Astrocyte (in vitro differentiated cells and primary cell): ENCODE measurements at regions not wholly inside any gene's neighbourhood (a gene's known extent, or its start where the extent isn't known, plus 50 kb on each side); places are given as distances from the start of the nearest gene placed in this dataset.

ENCODE experiments used
- DNase-seq: peaks from one replicate; pipeline ENCODE4 v3.0.0-alpha.2; 2010; ENCODE audit warnings: low read depth
- FAIRE-seq: peaks from 2 replicates; lab custom pipeline; 2011; peaks lifted over from hg19 to GRCh38; lab: Jason Lieb, UNC
- H2AFZ ChIP-seq: 2 replicates; pipeline ENCODE4 v1.6.0; 2012; ENCODE audit warnings: low read depth, low read length, inconsistent platforms
- H3K27ac ChIP-seq: 2 replicates; pipeline ENCODE4 v1.5.1; 2011; ENCODE audit warnings: low read depth, low read length, inconsistent platforms
- H3K27me3 ChIP-seq: 2 replicates; pipeline ENCODE4 v1.6.0; 2011; ENCODE audit warnings: low read length, inconsistent platforms; ENCODE audit not compliant: insufficient read depth
- H3K36me3 ChIP-seq: 2 replicates; pipeline ENCODE4 v1.5.1; 2011; ENCODE audit warnings: low read length, inconsistent platforms; ENCODE audit not compliant: insufficient read depth
- H3K4me1 ChIP-seq: 2 replicates; pipeline ENCODE4 v1.5.1; 2011; ENCODE audit warnings: low read length, inconsistent platforms; ENCODE audit not compliant: insufficient read depth
- H3K4me2 ChIP-seq: 2 replicates; pipeline ENCODE4 v1.6.0; 2012; ENCODE audit warnings: low read length, inconsistent platforms
- H3K4me3 ChIP-seq: 2 replicates; pipeline ENCODE4 v1.5.1; 2011; ENCODE audit warnings: low read depth, mild to moderate bottlenecking, low read length, inconsistent platforms; ENCODE audit not compliant: insufficient read depth
- H3K79me2 ChIP-seq: 2 replicates; pipeline ENCODE4 v1.6.0; 2012; ENCODE audit warnings: mild to moderate bottlenecking, low read length, inconsistent platforms; ENCODE audit not compliant: insufficient read depth
- H3K9ac ChIP-seq: 2 replicates; pipeline ENCODE4 v1.6.0; 2012; ENCODE audit warnings: mild to moderate bottlenecking, low read length, inconsistent platforms
- H3K9me3 ChIP-seq: 2 replicates; pipeline ENCODE4 v1.5.1; 2012; ENCODE audit warnings: low read depth, mild to moderate bottlenecking, low read length, inconsistent platforms; ENCODE audit not compliant: insufficient read depth
- H4K20me1 ChIP-seq: 2 replicates; pipeline ENCODE4 v1.6.0; 2012; ENCODE audit warnings: low read length, inconsistent platforms; ENCODE audit not compliant: insufficient read depth
- H3K27ac Mint-ChIP-seq: one replicate; pipeline ENCODE4 v1.8.0; 2021; ENCODE audit warnings: mild to moderate bottlenecking, mixed read lengths; ENCODE audit not compliant: unreplicated experiment
- H3K27me3 Mint-ChIP-seq: one replicate; pipeline ENCODE4 v1.8.0; 2021; ENCODE audit warnings: low read depth, mixed read lengths; ENCODE audit not compliant: unreplicated experiment
- H3K36me3 Mint-ChIP-seq: one replicate; pipeline ENCODE4 v1.8.0; 2021; ENCODE audit warnings: low read depth, mixed read lengths; ENCODE audit not compliant: unreplicated experiment
- H3K4me1 Mint-ChIP-seq: one replicate; pipeline ENCODE4 v1.8.0; 2021; ENCODE audit warnings: low read depth, mixed read lengths; ENCODE audit not compliant: unreplicated experiment
- H3K4me3 Mint-ChIP-seq: one replicate; pipeline ENCODE4 v1.8.0; 2021; ENCODE audit warnings: mild to moderate bottlenecking, moderate library complexity, mixed read lengths; ENCODE audit not compliant: unreplicated experiment
- H3K9me3 Mint-ChIP-seq: one replicate; pipeline ENCODE4 v1.8.0; 2021; ENCODE audit warnings: mild to moderate bottlenecking, mixed read lengths; ENCODE audit not compliant: unreplicated experiment
- EZH2 ChIP-seq: IDR thresholded peaks from 2 replicates; pipeline ENCODE4 v1.6.1; 2012; ENCODE audit warnings: mild to moderate bottlenecking, low read length, inconsistent platforms; ENCODE audit not compliant: insufficient read depth
- TF ChIP-seq, protein P1 (sequence below): IDR thresholded peaks from 2 replicates; pipeline ENCODE4 v1.5.1; 2011; ENCODE audit warnings: low read depth, mild to moderate bottlenecking, inconsistent platforms, low read length, moderate library complexity; ENCODE audit not compliant: insufficient read depth

DNA sequence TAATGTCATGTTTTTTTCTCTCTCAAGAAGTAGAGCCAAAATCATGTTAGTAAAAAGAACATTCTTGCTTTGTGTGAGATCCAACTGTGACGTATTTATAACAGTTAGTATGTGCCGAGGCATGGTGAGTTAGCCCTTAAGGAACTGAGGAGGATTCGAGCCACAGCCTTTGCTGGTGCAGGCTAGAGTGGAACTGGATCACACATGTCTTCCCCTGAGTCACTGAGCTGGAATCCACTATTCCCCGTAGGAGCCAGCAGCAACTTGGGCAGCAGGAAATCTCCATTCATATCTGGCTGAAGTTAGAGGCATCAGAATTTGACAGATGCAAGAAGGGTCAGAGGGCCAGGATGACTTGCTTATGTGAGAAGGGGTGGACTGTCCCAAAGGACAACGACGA, 144.6 kb upstream of the KIT start:
- H3K4me3 Mint-ChIP-seq = no peak overlapping the region

DNA sequence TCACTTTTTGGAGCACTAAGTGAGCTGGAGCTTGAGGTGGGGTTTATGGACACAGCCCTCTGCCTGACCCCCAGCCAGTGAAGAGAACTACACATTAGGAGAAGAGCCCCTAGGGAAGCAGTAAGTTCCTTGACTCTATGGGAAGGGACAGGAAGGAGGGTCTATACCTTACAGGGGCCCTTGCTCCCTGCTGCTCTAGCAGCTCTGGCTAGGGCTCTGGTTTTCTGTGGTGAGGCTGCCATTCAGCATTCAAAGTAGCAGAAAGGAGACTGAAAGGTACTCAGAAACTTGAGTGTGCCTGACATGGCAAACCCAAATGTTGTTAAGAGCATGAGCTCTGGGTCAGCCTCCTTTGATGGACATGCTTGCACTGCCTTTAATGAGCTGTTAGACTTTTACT, 144.0 kb upstream of the KIT start:
- H3K79me2 ChIP-seq = no peaks in the 10 kb centered on the region
- H4K20me1 ChIP-seq = no peaks in the 10 kb centered on the region
- H3K36me3 ChIP-seq = no peaks in the 10 kb centered on the region
- no peaks in the 10 kb centered on the region for H3K36me3 Mint-ChIP-seq
- H3K9ac ChIP-seq = no peak overlapping the region
- H3K4me1 Mint-ChIP-seq = peaks cover 16% of the 10 kb centered on the region
- H3K4me3 Mint-ChIP-seq = no peak overlapping the region
- no peak overlapping the region for H3K27ac ChIP-seq
- H3K9me3 Mint-ChIP-seq = peaks cover 3% of the 10 kb centered on the region
- H3K4me1 ChIP-seq = no peaks in the 10 kb centered on the region
- no peak overlapping the region for H3K4me3 ChIP-seq
- H3K9me3 ChIP-seq = no peaks in the 10 kb centered on the region
- H3K27me3 Mint-ChIP-seq = no peaks in the 10 kb centered on the region
- no peak for DNase-seq
- FAIRE-seq = no peak
- no peaks in the 10 kb centered on the region for H3K27me3 ChIP-seq
- peak overlapping the region; percentile 85 for H3K27ac Mint-ChIP-seq
- no peak overlapping the region for H2AFZ ChIP-seq
- peak overlapping the region; percentile 0 for H3K4me2 ChIP-seq
- TF ChIP-seq EZH2 = no peak
- TF ChIP-seq, protein P1, sequence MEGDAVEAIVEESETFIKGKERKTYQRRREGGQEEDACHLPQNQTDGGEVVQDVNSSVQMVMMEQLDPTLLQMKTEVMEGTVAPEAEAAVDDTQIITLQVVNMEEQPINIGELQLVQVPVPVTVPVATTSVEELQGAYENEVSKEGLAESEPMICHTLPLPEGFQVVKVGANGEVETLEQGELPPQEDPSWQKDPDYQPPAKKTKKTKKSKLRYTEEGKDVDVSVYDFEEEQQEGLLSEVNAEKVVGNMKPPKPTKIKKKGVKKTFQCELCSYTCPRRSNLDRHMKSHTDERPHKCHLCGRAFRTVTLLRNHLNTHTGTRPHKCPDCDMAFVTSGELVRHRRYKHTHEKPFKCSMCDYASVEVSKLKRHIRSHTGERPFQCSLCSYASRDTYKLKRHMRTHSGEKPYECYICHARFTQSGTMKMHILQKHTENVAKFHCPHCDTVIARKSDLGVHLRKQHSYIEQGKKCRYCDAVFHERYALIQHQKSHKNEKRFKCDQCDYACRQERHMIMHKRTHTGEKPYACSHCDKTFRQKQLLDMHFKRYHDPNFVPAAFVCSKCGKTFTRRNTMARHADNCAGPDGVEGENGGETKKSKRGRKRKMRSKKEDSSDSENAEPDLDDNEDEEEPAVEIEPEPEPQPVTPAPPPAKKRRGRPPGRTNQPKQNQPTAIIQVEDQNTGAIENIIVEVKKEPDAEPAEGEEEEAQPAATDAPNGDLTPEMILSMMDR = no peak

More for the DNA sequence above, 144.6 kb upstream of the KIT start:
- H3K4me2 ChIP-seq = peak overlapping the region; percentile 0
- no peaks in the 10 kb centered on the region for H3K27me3 ChIP-seq
- DNase-seq (peak; percentile 79), FAIRE-seq (peak; percentile 90)
- no peaks in the 10 kb centered on the region for H4K20me1 ChIP-seq
- H3K27ac ChIP-seq = peak overlapping the region; percentile 7
- peaks cover 16% of the 10 kb centered on the region for H3K4me1 Mint-ChIP-seq
- no peak overlapping the region for H3K9ac ChIP-seq
- H3K9me3 Mint-ChIP-seq = peaks cover 3% of the 10 kb centered on the region
- no peak for TF ChIP-seq EZH2
- TF ChIP-seq, protein P1 = no peak
- H3K79me2 ChIP-seq = no peaks in the 10 kb centered on the region
- no peaks in the 10 kb centered on the region for H3K36me3 ChIP-seq
- no peak overlapping the region for H3K4me3 ChIP-seq
- H3K36me3 Mint-ChIP-seq = no peaks in the 10 kb centered on the region
- no peaks in the 10 kb centered on the region for H3K9me3 ChIP-seq
- H3K27me3 Mint-ChIP-seq = no peaks in the 10 kb centered on the region
- peak overlapping the region; percentile 85 for H3K27ac Mint-ChIP-seq
- no peak overlapping the region for H2AFZ ChIP-seq
- H3K4me1 ChIP-seq = no peaks in the 10 kb centered on the region

DNA sequence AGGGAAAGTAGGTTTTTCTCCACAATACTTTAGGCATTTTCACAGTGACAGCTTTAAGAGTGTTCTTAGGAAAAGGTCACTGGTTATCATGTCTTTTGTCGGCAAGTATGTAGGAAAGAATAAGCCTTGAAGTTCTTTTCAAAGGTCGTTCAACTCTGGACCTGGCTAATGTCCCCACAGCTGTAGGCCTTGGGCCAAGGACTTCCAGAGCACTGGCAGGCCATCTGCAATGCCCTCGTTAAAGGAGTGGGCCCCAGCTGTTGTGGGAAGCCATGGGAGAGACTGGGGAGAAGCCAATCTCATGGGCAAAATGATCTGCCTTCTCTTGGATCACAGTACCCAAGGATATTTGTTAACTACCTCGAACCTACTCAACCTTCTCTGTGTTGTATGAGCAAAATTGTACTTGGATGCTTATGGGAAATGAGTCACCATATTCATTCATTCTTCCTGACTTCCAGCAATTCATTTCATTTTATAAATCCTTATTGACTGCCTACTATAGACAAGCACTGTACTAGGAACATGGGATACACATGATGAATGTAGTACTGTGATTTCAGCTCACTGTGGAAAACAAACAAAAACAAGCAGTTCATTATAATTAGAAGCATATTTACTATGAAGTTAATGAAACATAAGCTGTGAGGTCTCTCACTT, 141.1 kb upstream of the KIT start:
- H3K4me3 Mint-ChIP-seq = no peak overlapping the region
- peaks cover 3% of the 10 kb centered on the region for H3K9me3 Mint-ChIP-seq
- H3K36me3 ChIP-seq = no peaks in the 10 kb centered on the region

More for the DNA sequence above, 141.1 kb upstream of the KIT start:
- Histone ChIP-seq H2AFZ (no peak overlapping the region), H3K4me3 (no peak overlapping the region), H3K27ac (no peak overlapping the region), H3K4me1 (no peaks in the 10 kb centered on the region), H3K9ac (no peak overlapping the region), H3K4me2 (no peak overlapping the region), H4K20me1 (no peaks in the 10 kb centered on the region), H3K27me3 (no peaks in the 10 kb centered on the region), H3K9me3 (no peaks in the 10 kb centered on the region), H3K79me2 (no peaks in the 10 kb centered on the region)
- H3K4me1 Mint-ChIP-seq = peaks cover 12% of the 10 kb centered on the region
- FAIRE-seq (no peak), DNase-seq (no peak)
- no peaks in the 10 kb centered on the region for H3K27me3 Mint-ChIP-seq
- no peak overlapping the region for H3K27ac Mint-ChIP-seq
- TF ChIP-seq EZH2 = no peak
- TF ChIP-seq, protein P1 = no peak
- H3K36me3 Mint-ChIP-seq = no peaks in the 10 kb centered on the region
